ENCODE measurements at regions not wholly inside any gene's neighbourhood (a gene's known extent, or its start where the extent isn't known, plus 50 kb on each side); places are given as distances from the start of the nearest gene placed in this dataset.

DNA sequence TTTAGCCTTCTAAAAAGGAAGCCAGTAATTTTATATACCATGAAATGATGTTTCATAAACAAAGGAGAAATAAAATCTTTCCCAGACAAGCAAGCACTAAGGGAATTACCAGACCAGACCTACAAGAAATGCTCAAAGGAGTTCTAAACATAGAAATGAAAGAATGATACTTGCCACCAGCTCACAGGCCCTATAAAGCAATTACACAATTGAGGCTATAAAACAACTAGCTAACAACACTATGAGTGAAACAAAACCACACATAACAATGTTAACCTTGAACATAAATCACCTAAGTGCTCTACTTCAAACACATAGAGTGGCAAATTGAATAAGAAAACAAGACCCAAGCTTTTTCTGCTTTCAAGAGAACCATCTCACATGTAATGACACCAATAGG is 123.8 kb downstream of the BARHL2 start:
- Histone ChIP-seq H3K4me3 (no peak overlapping the region), H3K27ac (no peak overlapping the region), H3K36me3 (replicated peaks in 1 of 2; ENCODE audit: insufficient read depth in 1 of 2, low read depth in 2 of 2) (no peaks in the 10 kb centered on the region), H3K9me3 (peaks cover 0 to 13% (median 0%) of the 10 kb centered on the region in 3 donors), H3K27me3 (no peaks in the 10 kb centered on the region), H3K4me1 (no peaks in the 10 kb centered on the region)
- TF ChIP-seq, protein P1, sequence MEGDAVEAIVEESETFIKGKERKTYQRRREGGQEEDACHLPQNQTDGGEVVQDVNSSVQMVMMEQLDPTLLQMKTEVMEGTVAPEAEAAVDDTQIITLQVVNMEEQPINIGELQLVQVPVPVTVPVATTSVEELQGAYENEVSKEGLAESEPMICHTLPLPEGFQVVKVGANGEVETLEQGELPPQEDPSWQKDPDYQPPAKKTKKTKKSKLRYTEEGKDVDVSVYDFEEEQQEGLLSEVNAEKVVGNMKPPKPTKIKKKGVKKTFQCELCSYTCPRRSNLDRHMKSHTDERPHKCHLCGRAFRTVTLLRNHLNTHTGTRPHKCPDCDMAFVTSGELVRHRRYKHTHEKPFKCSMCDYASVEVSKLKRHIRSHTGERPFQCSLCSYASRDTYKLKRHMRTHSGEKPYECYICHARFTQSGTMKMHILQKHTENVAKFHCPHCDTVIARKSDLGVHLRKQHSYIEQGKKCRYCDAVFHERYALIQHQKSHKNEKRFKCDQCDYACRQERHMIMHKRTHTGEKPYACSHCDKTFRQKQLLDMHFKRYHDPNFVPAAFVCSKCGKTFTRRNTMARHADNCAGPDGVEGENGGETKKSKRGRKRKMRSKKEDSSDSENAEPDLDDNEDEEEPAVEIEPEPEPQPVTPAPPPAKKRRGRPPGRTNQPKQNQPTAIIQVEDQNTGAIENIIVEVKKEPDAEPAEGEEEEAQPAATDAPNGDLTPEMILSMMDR (IDR thresholded peaks at IDR 0.05) = no peak
- TF ChIP-seq POLR2A (IDR thresholded peaks at IDR 0.05) = no peak
- DNase-seq = no peak
- no peak for ATAC-seq
- intact Hi-C loops (cut with DNase I) = no loop called here

DNA sequence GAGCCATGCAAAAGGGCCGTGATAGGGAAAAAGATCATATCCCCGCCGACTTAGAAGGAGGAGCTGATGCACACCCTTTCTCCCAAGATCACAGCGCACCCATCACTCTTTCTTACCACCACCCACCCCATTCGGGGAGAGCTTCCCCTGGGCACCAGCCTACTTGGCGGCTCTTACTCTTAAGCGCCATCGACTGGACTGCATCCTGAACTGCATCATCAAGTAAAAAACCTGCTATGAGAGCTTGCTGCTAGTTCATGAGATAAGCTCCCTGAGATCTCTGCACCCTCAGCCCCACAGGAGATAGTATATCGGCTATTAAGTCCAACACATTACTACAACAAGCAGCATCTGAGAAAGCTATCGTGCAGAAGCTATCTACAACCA is 125.1 kb downstream of the BARHL2 start:
- intact Hi-C loops (cut with DNase I) = no loop called here
- no peaks in the 10 kb centered on the region for H3K36me3 ChIP-seq (replicated peaks in 1 of 2; ENCODE audit: insufficient read depth in 1 of 2, low read depth in 2 of 2)
- DNase-seq = no peak
- no peaks in the 10 kb centered on the region for H3K4me1 ChIP-seq
- H3K27me3 ChIP-seq = no peaks in the 10 kb centered on the region
- no peak for TF ChIP-seq POLR2A (IDR thresholded peaks at IDR 0.05)
- TF ChIP-seq, protein P1 (IDR thresholded peaks at IDR 0.05) = no peak
- no peak overlapping the region for H3K27ac ChIP-seq
- H3K9me3 ChIP-seq = peaks cover 0 to 13% (median 0%) of the 10 kb centered on the region in 3 donors
- ATAC-seq = no peak
- WGBS, 2 donors = 49 to 61% methylated on average over 10 of the region's 10 CpGs
- H3K4me3 ChIP-seq = no peak overlapping the region

DNA sequence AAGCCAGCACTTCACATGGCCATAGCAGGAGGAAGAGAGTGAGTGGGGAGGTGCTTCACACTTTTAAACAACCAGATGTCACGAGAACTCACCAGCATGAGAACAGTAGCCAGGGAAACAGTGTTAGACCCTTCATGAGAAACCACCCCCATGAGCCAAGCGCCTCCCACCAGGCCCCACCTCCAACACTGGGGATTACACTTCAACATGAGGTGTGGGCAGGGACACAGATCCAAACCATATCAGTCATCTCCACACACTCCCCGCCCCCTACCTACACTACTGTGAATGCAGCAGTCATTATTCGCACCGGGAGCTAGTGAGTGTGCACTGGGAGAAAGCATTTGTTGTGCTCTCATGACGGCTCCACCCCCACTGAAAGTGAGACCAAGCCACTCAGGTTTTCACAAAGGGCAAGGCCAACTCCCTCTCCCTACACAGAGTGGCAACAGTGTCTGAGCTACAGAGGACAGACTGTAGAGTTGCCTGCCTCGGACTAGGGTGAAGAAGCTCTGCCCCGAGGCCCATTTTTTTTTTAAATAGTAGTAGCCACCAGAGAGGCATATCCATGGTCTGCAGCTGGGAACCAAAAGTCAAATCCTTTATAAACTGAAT is 125.6 kb downstream of the BARHL2 start:
- TF ChIP-seq POLR2A (IDR thresholded peaks at IDR 0.05) = no peak
- TF ChIP-seq, protein P1 (IDR thresholded peaks at IDR 0.05) = no peak
- WGBS, 2 donors = 49 to 59% methylated on average over 8 of the region's 8 CpGs
- Histone ChIP-seq H3K9me3 (peaks cover 0 to 11% (median 0%) of the 10 kb centered on the region in 3 donors), H3K36me3 (replicated peaks in 1 of 2; ENCODE audit: insufficient read depth in 1 of 2, low read depth in 2 of 2) (no peaks in the 10 kb centered on the region), H3K27me3 (no peaks in the 10 kb centered on the region), H3K4me3 (no peak overlapping the region), H3K4me1 (no peaks in the 10 kb centered on the region), H3K27ac (no peak overlapping the region)
- ATAC-seq = no peak
- DNase-seq = no peak
- intact Hi-C loops (cut with DNase I) = no loop called here

DNA sequence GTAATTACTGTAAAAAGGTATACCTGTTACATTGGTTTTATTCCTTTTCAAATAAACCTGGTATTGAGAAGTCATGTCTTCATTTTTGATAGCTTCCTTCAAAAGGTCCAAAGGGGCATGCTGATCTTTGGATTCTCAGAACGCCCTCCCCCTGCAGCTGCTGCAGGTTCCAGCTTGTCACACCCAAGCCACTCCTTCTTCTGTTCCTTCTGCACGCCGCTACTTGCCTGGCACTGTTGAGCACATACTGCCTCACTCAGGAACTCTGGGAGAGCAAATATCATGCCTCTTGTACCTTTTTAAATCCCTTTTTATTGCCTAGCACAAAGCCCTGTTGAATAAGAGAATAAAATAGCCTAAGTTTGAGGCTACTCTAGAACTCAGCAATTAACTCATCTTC is 136.9 kb downstream of the BARHL2 start:
- 26 to 31% methylated on average over 3 of the region's 3 CpGs for WGBS, 2 donors
- no peaks in the 10 kb centered on the region for H3K9me3 ChIP-seq
- no peak for TF ChIP-seq POLR2A (IDR thresholded peaks at IDR 0.05)
- TF ChIP-seq, protein P1 (IDR thresholded peaks at IDR 0.05) = no peak
- H3K4me1 ChIP-seq = no peaks in the 10 kb centered on the region
- no peaks in the 10 kb centered on the region for H3K36me3 ChIP-seq (replicated peaks in 1 of 2; ENCODE audit: insufficient read depth in 1 of 2, low read depth in 2 of 2)
- H3K27ac ChIP-seq = no peak overlapping the region
- H3K4me3 ChIP-seq = no peak overlapping the region
- intact Hi-C loops (cut with DNase I) = no loop called here
- no peak for ATAC-seq
- no peaks in the 10 kb centered on the region for H3K27me3 ChIP-seq
- DNase-seq = peak in 1 of 4 donors; percentile 22

DNA sequence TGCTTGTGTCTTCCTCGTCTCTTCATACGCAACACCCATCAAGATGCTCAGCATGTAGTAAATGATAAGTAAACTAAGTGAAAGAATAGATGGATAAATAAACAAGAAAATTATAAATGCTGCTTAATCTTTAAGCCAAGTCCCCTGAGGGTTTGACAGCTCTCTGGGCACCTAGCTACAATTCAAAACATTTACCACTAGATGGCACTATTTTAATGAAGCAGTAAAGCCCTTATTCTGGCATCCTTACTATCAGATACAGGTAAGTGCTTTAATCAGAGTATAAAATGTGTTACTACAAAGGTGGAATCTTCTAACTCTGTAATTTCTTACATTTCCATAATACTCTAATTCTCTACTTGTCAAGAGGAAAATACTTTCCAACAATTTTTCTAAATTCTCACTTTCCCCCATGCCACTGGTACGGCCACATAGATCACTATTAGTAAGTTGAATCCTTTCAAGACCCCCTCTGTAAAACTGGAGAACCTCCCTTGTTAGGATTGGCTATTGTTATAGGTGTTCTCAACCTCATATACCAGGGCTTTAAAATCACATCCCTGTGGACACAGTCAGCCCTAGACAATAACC is 137.8 kb downstream of the BARHL2 start:
- Histone ChIP-seq H3K27me3 (no peaks in the 10 kb centered on the region), H3K9me3 (no peaks in the 10 kb centered on the region), H3K27ac (no peak overlapping the region), H3K4me3 (no peak overlapping the region), H3K4me1 (no peaks in the 10 kb centered on the region), H3K36me3 (replicated peaks in 1 of 2; ENCODE audit: insufficient read depth in 1 of 2, low read depth in 2 of 2) (no peaks in the 10 kb centered on the region)
- TF ChIP-seq, protein P1 (IDR thresholded peaks at IDR 0.05) = peak; percentile 46 to 75 (median 59)
- TF ChIP-seq POLR2A (IDR thresholded peaks at IDR 0.05) = no peak
- intact Hi-C loops (cut with DNase I) = no loop called here
- WGBS, 2 donors = 34 to 35% methylated on average over 3 of the region's 3 CpGs
- ATAC-seq (peak; percentile 62), DNase-seq (no peak)
